ENCODE measurements at regions not wholly inside any gene's neighbourhood (a gene's known extent, or its start where the extent isn't known, plus 50 kb on each side); places are given as distances from the start of the nearest gene placed in this dataset.

DNA sequence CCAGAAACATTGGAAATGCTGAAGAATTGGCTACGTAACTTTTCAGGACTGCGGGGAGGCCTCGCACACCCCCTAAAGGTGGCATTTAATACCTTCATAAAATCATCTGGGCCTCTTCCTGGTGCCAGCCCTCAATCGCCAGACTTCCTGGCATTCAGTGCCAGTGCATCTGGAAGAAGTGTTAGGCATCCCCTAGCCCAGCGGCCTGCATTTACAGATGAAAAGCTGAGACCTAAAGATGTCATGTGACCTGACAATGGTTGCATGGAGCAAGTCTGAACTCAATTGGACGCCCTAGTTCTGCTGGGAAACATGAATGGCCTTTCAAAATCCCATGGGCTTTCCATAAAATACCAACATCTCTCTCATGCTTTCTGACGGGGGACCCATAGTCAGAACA is 81.0 kb upstream of the TMEM45B start:
- TF ChIP-seq, protein P1, sequence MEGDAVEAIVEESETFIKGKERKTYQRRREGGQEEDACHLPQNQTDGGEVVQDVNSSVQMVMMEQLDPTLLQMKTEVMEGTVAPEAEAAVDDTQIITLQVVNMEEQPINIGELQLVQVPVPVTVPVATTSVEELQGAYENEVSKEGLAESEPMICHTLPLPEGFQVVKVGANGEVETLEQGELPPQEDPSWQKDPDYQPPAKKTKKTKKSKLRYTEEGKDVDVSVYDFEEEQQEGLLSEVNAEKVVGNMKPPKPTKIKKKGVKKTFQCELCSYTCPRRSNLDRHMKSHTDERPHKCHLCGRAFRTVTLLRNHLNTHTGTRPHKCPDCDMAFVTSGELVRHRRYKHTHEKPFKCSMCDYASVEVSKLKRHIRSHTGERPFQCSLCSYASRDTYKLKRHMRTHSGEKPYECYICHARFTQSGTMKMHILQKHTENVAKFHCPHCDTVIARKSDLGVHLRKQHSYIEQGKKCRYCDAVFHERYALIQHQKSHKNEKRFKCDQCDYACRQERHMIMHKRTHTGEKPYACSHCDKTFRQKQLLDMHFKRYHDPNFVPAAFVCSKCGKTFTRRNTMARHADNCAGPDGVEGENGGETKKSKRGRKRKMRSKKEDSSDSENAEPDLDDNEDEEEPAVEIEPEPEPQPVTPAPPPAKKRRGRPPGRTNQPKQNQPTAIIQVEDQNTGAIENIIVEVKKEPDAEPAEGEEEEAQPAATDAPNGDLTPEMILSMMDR (IDR thresholded peaks at IDR 0.05), result no peak
- TF ChIP-seq POLR2A (IDR thresholded peaks at IDR 0.05), result no peak
